GM21423 (cell line): ENCODE measurements at regions not wholly inside any gene's neighbourhood (a gene's known extent, or its start where the extent isn't known, plus 50 kb on each side); places are given as distances from the start of the nearest gene placed in this dataset.

Source experiments
- ATAC-seq: cut with Tn5 transposase; IDR thresholded peaks from one replicate; pipeline ENCODE4 v1.9.1; 2021; ENCODE audit warnings: mild to moderate bottlenecking, moderate library complexity; ENCODE audit not compliant: unreplicated experiment

GRCh38 chr18:39406941-39407340, 1841.3 kb upstream of the CELF4 start:
- no peak for ATAC-seq

DNA sequence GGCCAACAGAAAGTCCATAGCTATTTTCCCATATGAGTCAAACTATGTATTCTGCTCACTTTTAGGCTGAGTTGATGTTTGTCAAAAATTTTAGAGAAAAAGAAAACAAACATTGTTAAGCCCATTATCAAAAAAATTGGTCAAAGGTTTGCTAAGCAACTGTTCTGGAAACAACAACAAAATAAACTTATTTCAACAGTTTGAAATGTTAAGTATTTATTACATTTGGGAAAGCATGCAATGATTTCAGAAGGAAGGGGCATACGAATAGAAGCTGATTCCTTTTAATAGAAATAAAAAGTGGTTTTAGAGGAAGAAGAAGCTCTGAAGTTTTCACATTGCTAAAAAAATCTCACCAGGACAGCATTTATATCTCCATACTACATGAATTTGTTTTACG, 1837.5 kb upstream of the CELF4 start:
- no peak for ATAC-seq

GRCh38 chr18:39399662-39400061, 1834.1 kb upstream of the CELF4 start:
- no peak for ATAC-seq

DNA sequence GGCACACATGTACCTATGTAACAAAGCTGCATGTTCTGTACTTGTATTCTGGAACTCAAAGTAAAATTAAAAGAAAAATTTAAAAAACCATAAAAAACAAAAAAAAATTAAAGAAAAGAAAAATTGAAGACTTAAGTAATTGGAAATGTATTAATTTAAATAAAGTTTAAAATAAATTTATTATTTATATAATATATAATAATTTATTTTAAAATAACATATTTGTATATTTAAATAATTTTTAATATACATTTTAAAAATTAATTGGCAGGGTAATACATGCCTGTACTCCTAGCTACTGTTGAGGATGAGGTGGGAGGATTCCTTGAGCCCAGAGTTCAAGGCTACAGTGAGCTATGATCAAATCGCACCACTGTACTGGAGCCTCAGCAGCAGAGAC, 1830.6 kb upstream of the CELF4 start:
- no peak for ATAC-seq

- no peak for ATAC-seq
Measured at GRCh38 chr18:39389800-39390379, 1824.3 kb upstream of the CELF4 start.

- ATAC-seq = no peak
Measured at GRCh38 chr18:39380866-39381265, 1815.3 kb upstream of the CELF4 start.

DNA sequence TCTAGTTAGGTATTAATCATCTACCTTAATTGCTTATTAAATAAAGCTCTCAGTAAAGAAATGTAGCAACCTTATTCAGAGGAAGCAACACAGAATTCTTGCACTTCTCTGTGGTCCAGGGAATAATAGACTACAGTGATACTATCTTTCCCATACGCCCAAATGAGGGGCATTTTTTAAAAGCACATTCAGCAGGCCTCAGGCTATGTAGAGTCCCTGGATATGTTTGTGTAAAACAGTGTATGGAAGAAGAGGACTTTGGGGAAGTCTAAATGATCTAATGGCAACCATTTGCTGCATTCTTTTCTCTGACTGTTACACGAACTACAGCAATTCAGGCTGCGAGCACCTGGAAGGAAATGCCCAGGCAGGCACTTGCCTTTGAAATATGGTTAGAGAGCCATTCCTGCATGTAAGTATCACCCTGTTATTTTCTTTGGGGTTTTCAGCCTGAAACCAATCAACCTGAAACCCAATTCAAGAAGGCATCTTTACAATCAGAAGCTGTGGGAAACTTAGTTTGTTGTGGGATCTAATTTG, 1814.7 kb upstream of the CELF4 start:
- ATAC-seq = no peak

DNA sequence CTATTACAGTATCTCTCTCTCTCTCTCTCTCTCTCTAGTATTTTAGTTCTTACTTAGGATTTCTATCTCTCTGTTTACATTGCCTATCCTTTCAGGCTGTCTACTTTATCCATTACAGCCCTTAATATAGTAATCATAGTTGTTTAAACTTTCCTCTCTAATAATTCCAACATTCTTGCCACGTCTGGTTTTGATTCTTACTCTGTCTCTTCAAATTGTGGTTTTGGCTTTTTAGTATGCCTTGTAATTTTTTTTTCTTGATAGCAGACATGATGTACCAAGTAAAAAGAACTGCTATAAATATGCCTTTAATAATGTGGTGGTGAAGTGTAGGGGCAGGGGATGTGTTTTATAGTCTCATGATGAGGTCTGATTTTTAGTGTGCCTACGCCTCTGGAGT, 1809.5 kb upstream of the CELF4 start:
- no peak for ATAC-seq

- no peak for ATAC-seq
Measured at GRCh38 chr18:39371996-39372395, 1806.4 kb upstream of the CELF4 start.

DNA sequence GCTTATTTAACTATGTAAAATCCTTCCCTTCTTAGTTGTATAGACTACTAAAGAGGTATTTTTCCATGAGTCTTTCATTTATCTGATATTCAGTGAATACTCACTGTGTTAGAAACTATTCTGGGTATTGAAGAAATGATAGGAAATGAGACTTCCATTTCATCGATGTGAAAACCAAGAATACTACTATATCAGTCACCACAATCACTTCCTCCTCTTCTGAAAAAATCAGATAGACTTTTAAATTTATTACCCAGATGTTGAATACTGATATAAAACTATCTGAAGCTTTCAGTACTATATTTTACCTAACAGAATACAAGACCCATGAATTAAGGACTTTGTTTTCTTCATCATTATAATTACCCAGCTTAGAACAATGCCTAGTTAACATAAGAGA, 1801.1 kb upstream of the CELF4 start:
- ATAC-seq = no peak

DNA sequence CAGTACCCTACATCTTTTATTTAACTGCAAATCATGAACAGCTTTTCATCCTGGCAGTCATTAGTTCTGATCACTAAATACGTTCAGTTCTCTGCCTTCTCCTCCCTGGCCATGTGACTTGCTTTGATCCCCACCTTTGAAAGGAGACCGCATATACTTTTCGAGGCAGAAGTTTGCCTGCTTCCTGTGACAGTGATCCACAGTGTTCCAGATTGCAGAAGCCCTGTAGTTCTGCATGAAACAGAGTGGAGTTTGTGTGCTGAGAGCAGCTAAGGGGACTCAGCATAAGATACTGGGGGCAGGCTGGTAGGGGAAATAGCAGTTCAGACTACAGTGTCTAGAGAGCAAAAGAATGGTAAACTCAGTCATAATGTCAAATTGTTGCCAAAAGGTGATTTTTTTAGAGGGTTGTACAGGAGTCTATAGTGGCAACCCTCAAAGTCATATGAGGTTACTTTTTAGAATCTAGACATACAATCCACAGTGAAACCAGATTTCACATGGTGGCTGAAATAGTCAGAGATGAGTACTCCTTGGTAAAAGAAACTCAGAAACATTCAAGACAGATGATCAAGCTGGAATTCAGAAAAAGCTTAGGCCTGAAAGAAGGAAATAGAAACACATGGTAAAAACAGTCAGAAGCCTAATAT, 1800.4 kb upstream of the CELF4 start:
- no peak for ATAC-seq

- ATAC-seq = no peak
Measured at GRCh38 chr18:39360072-39360471, 1794.5 kb upstream of the CELF4 start.

DNA sequence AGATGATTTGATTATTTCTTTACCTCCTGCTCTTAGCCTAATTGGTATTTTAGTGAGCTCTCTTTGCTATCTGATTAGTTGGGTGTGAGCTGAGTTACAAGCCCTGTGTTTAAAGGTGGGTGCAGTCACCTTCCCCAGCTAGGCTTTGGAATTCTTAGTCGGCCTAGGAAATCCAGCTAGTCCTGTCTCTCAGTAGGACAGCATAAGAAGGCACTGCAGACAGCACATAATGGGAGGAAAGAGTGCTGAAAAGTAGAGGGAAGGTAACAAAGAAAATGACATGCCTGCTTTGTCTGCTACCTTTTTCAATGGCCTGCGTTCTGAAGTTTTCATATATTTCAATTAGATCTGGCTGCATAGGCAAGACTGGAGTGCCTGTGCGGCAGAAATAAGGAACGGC, 1794.0 kb upstream of the CELF4 start:
- no peak for ATAC-seq

GRCh38 chr18:39350945-39351344, 1785.3 kb upstream of the CELF4 start:
- ATAC-seq = no peak

DNA sequence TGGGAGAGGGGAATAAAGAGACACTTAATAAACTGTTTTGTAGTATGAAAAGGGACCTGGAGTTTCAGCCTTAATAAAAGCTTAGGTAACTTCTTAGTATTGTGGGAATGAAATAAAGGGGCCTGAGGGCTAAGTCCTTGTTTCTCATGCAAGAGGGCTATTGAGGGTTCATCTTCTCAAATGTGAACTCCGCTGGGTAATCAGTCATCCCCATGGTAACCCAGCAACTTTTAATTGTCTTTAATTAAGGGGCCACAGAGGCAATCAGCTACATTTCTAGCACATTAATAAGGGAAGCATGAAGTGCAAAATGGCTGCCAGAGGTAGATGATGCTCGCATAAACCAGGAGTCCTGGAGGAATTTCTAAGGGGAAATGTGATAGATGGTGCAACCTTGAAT, 1784.2 kb upstream of the CELF4 start:
- ATAC-seq = no peak

GRCh38 chr18:39348757-39349156, 1783.2 kb upstream of the CELF4 start:
- ATAC-seq = no peak

DNA sequence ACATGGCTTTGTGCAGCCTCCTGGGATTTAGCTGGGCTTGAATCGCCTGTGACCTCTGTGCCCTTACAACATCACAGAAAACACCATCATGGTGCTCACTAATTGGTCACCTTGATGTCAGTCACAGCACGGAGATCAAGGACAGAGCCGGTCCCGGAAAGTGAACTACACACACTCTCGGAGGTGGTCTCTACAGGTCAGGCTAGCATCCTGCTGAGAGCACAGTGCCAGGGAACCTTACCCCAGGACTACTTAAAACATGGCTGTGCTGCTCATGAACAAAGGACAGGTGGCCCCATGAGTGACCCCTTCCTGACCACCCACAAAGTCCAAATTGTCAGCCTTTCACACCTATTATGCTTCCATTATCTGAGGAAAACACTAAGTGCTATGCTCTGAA, 1782.1 kb upstream of the CELF4 start:
- ATAC-seq = no peak

- no peak for ATAC-seq
Measured at GRCh38 chr18:39346916-39347315, 1781.3 kb upstream of the CELF4 start.

DNA sequence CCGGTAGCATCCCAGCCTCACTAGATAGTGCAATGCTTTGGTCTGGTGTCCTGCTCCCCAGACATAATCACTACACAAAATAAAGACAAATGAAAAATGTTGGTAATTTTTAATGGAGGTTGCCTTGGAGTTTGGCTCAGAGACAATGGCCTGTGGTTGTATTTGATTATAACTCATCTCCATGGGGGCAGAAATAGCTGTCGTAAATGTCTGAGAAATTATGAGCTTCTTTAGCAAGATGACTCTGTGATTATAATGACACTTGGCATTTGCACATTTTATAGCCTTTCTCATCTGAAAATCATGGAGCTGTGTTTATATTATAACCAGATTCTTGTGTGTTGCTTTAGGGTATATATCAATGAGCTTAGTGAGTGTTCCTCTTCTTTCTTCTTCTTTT, 1779.7 kb upstream of the CELF4 start:
- ATAC-seq = no peak

GRCh38 chr18:39344487-39344886, 1778.9 kb upstream of the CELF4 start:
- ATAC-seq = no peak

- ATAC-seq = no peak
Measured at GRCh38 chr18:39341129-39341528, 1775.5 kb upstream of the CELF4 start.

GRCh38 chr18:39340418-39340817, 1774.8 kb upstream of the CELF4 start:
- ATAC-seq = no peak
